OCI-LY3 (cell line): ENCODE measurements at regions not wholly inside any gene's neighbourhood (a gene's known extent, or its start where the extent isn't known, plus 50 kb on each side); places are given as distances from the start of the nearest gene placed in this dataset.

Experiments used
- CTCF ChIP-seq: fragments of 200-600, 300-600 bp; sonication (generic); IDR thresholded peaks from 2 replicates; pipeline ENCODE4 v1.5.1; 2014; ENCODE audit warnings: antibody characterized with exemption, low read length, low read depth
- EZH2phosphoT487 ChIP-seq: fragments of 200-600 bp; shearing (Covaris generic); IDR thresholded peaks from 2 replicates; pipeline ENCODE4 v1.6.1; 2018; ENCODE audit warnings: antibody characterized with exemption, mixed run types, low read depth

GRCh38 chr16:27676839-27677238 is 126.9 kb downstream of the KATNIP start:
- TF ChIP-seq CTCF, result no peak
- no peak for TF ChIP-seq EZH2phosphoT487
